Hematopoietic multipotent progenitor cell treated with erythropoietin and hydrocortisone succinate and interleukin-3 and kit ligand, for 17 days (in vitro differentiated cells): ENCODE measurements at regions not wholly inside any gene's neighbourhood (a gene's known extent, or its start where the extent isn't known, plus 50 kb on each side); places are given as distances from the start of the nearest gene placed in this dataset.
"Not testable (repeated sequence)": the region's sequence is repeated elsewhere in the genome, so short reads cannot be mapped to it uniquely, and the experiment has no call there.

Experiments used
- DNase-seq: peaks from one replicate; pipeline ENCODE4 v3.0.0-alpha.2; 2015; ENCODE audit warnings: low spot score

- DNase-seq, result no peak
Measured at GRCh38 chr12:38159591-38160317, 156.8 kb upstream of the ALG10B start.

- DNase-seq, result no peak
Measured at GRCh38 chr12:38160318-38161122, 156.1 kb upstream of the ALG10B start.

- no peak for DNase-seq
Measured at GRCh38 chr12:38161123-38162000, 155.2 kb upstream of the ALG10B start.

GRCh38 chr12:38162013-38162412, 154.6 kb upstream of the ALG10B start:
- no peak for DNase-seq

- DNase-seq, result no peak
Measured at GRCh38 chr12:38162708-38163441, 153.7 kb upstream of the ALG10B start.

GRCh38 chr12:38163442-38163801, 153.2 kb upstream of the ALG10B start:
- DNase-seq, result no peak

GRCh38 chr12:38166225-38166624, 150.3 kb upstream of the ALG10B start:
- no peak for DNase-seq

GRCh38 chr12:38175538-38175937, 141.0 kb upstream of the ALG10B start:
- DNase-seq, result no peak

- not testable (repeated sequence) for DNase-seq
Measured at GRCh38 chr12:38183617-38184016, 133.0 kb upstream of the ALG10B start.

GRCh38 chr12:38197286-38197685, 119.3 kb upstream of the ALG10B start:
- DNase-seq, result not testable (repeated sequence)

- no peak for DNase-seq
Measured at GRCh38 chr12:38201461-38202276, 114.9 kb upstream of the ALG10B start.

GRCh38 chr12:38204831-38205230, 111.7 kb upstream of the ALG10B start:
- DNase-seq, result no peak

GRCh38 chr12:38222011-38222410, 94.6 kb upstream of the ALG10B start:
- DNase-seq, result no peak

- DNase-seq, result not testable (repeated sequence)
Measured at GRCh38 chr12:38238328-38238727, 78.2 kb upstream of the ALG10B start.

GRCh38 chr12:38253778-38254177, 62.8 kb upstream of the ALG10B start:
- no peak for DNase-seq

- no peak for DNase-seq
Measured at GRCh38 chr12:38258411-38258810, 58.2 kb upstream of the ALG10B start.
